WI38 (cell line): ENCODE measurements at regions not wholly inside any gene's neighbourhood (a gene's known extent, or its start where the extent isn't known, plus 50 kb on each side); places are given as distances from the start of the nearest gene placed in this dataset.

Experiments used
- H3K4me3 ChIP-seq: 2 replicates; pipeline ENCODE4 v1.5.1; 2011; ENCODE audit warnings: low read depth, mild to moderate bottlenecking, control low read depth, low read length
- CTCF ChIP-seq: IDR thresholded peaks from 2 replicates; pipeline ENCODE4 v1.5.1; 2012; ENCODE audit warnings: low read depth, mild to moderate bottlenecking, control low read depth, low read length

- no peak for TF ChIP-seq CTCF
- H3K4me3 ChIP-seq = no peak overlapping the region
Observed at GRCh38 chr10:31644931-31645633, 283.5 kb downstream of the ARHGAP12 start.

- no peak overlapping the region for H3K4me3 ChIP-seq
- no peak for TF ChIP-seq CTCF
Observed at GRCh38 chr10:31642281-31642680, 286.4 kb downstream of the ARHGAP12 start.

GRCh38 chr10:31635415-31636065, 293.1 kb downstream of the ARHGAP12 start:
- no peak for TF ChIP-seq CTCF

GRCh38 chr10:31635009-31635408, 293.6 kb downstream of the ARHGAP12 start:
- TF ChIP-seq CTCF = no peak
- no peak overlapping the region for H3K4me3 ChIP-seq

More at GRCh38 chr10:31635415-31636065, 293.1 kb downstream of the ARHGAP12 start:
- H3K4me3 ChIP-seq = no peak overlapping the region

- H3K4me3 ChIP-seq = no peak overlapping the region
- TF ChIP-seq CTCF = no peak
Observed at GRCh38 chr10:31630861-31631567, 297.6 kb downstream of the ARHGAP12 start.

- H3K4me3 ChIP-seq = no peak overlapping the region
- no peak for TF ChIP-seq CTCF
Observed at GRCh38 chr10:31625566-31625965, 303.1 kb downstream of the ARHGAP12 start.

GRCh38 chr10:31624611-31625010, 304.0 kb downstream of the ARHGAP12 start:
- no peak for TF ChIP-seq CTCF
- no peak overlapping the region for H3K4me3 ChIP-seq
